Lung (tissue), 11 donors: ENCODE measurements at regions not wholly inside any gene's neighbourhood (a gene's known extent, or its start where the extent isn't known, plus 50 kb on each side); places are given as distances from the start of the nearest gene placed in this dataset.

Experiments used
- ATAC-seq: fragments of 200-7000 bp; cut with Tn5 transposase; one replicate; pipeline ENCODE4 v1.9.1; 2020; ENCODE audit warnings: moderate number of reproducible peaks; ENCODE audit not compliant: insufficient read depth, low FRiP score
- DNase-seq, 3 donors: peaks; one replicate each; pipeline ENCODE4 v3.0.0-alpha.2; 2013 to 2017
- H3K27ac ChIP-seq, 2 donors: one replicate each; pipeline ENCODE4 v1.5.1; 2013; ENCODE audit warnings: mild to moderate bottlenecking in 2 of 2, moderate library complexity in 2 of 2, control low read depth in 1 of 2, inconsistent platforms in 1 of 2, low read depth in 1 of 2, low read length in 1 of 2
- H3K27me3 ChIP-seq, 3 donors: one replicate each; pipeline ENCODE4 v1.5.1; 2013; ENCODE audit warnings: low read length in 2 of 3; ENCODE audit not compliant: control insufficient read depth in 3 of 3, insufficient read depth in 3 of 3
- H3K36me3 ChIP-seq, 4 donors: one replicate each; pipeline ENCODE4 v1.5.1; 2013; ENCODE audit warnings: low read length in 4 of 4, mild to moderate bottlenecking in 1 of 4, moderate library complexity in 1 of 4; ENCODE audit not compliant: control insufficient read depth in 4 of 4, insufficient read depth in 4 of 4
- H3K4me1 ChIP-seq, 5 donors: one replicate each; pipeline ENCODE4 v1.5.1; 2013; ENCODE audit warnings: low read length in 5 of 5, mild to moderate bottlenecking in 2 of 5, moderate library complexity in 1 of 5; ENCODE audit not compliant: control insufficient read depth in 5 of 5, insufficient read depth in 5 of 5
- H3K4me3 ChIP-seq: one replicate; pipeline ENCODE4 v1.5.1; 2013; ENCODE audit warnings: mild to moderate bottlenecking, control low read depth, moderate library complexity
- H3K9ac ChIP-seq, 2 donors: one replicate each; pipeline ENCODE4 v1.5.1; 2013; ENCODE audit warnings: low read length in 2 of 2, control low read depth in 1 of 2; ENCODE audit not compliant: insufficient read depth in 1 of 2
- H3K9me3 ChIP-seq, 4 donors: one replicate each; pipeline ENCODE4 v1.5.1; 2013; ENCODE audit warnings: low read length in 3 of 4, mild to moderate bottlenecking in 1 of 4, moderate library complexity in 1 of 4; ENCODE audit not compliant: control insufficient read depth in 4 of 4, insufficient read depth in 3 of 4
- WGBS, 2 donors: extraction: QIAGEN DNeasy Blood & Tissue Kit; methylation state at CpG; one replicate each; pipeline ENCODE4 v1.1.7; 2013; 5-methylcytosine and 5-hydroxymethylcytosine counted together
- TF ChIP-seq, protein P1 (sequence below): IDR thresholded peaks from 2 replicates; pipeline ENCODE4 v1.5.1; 2012; ENCODE audit warnings: mild to moderate bottlenecking; ENCODE audit errors: control extremely low read depth, extremely low read depth
- donor health status: control.
- donor health status: control.
- donor health status: Bipolar disorder and iron deficiency.
- donor health status: healthy.
- donor health status: DM: yes; HTN: yes; CAD: no.

DNA sequence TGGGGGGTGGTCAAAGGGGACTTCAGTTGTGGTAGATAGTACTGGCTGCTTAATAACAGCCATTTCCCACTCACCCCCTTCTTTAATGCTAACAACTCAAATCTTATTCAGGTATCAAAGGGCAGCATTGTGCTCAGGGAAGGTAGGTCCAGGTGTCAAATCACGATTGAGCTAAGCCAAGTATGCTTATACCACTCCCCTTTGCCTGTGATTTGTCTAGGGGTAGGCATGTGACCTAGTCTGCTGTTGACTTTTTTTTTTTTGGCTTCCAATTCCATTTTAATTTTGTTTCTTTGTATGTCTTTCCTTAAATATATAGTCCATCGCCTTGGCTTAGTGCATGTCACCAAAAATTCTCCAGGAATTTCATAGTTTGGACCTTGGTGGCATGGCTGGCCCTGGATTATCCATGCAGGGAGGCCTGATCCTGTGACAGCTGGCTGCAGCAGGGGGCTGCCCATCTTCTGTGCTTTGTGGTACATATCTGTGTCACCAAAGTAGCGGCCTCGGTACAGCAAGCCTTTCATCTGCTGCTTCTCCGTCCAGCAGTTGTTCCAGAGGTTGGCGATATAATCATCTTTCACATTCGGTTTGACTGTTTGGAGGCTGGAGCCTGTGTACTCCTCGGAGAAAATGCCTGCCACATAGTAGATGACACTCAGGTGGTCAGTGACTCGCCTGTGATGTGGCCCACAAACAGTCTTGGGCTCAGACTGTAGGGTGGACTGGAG, 68.1 kb upstream of the SPRED2 start:
- no peak for DNase-seq
- Histone ChIP-seq H3K27me3 (no peaks in the 10 kb centered on the region), H3K9me3 (no peaks in the 10 kb centered on the region), H3K4me1 (peaks cover 0 to 11% (median 0%) of the 10 kb centered on the region in 5 donors), H3K4me3 (no peak overlapping the region), H3K9ac (no peak overlapping the region), H3K27ac (no peak overlapping the region), H3K36me3 (no peaks in the 10 kb centered on the region)
- WGBS, 2 donors = 93 to 96% methylated on average over 9 of the region's 9 CpGs
- TF ChIP-seq, protein P1, sequence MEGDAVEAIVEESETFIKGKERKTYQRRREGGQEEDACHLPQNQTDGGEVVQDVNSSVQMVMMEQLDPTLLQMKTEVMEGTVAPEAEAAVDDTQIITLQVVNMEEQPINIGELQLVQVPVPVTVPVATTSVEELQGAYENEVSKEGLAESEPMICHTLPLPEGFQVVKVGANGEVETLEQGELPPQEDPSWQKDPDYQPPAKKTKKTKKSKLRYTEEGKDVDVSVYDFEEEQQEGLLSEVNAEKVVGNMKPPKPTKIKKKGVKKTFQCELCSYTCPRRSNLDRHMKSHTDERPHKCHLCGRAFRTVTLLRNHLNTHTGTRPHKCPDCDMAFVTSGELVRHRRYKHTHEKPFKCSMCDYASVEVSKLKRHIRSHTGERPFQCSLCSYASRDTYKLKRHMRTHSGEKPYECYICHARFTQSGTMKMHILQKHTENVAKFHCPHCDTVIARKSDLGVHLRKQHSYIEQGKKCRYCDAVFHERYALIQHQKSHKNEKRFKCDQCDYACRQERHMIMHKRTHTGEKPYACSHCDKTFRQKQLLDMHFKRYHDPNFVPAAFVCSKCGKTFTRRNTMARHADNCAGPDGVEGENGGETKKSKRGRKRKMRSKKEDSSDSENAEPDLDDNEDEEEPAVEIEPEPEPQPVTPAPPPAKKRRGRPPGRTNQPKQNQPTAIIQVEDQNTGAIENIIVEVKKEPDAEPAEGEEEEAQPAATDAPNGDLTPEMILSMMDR = no peak
- no peak for ATAC-seq

GRCh38 chr2:65499216-65499615, 66.8 kb upstream of the SPRED2 start:
- peaks cover 0 to 4% (median 0%) of the 10 kb centered on the region in 5 donors for H3K4me1 ChIP-seq
- H3K4me3 ChIP-seq = no peak overlapping the region
- no peaks in the 10 kb centered on the region for H3K27me3 ChIP-seq
- DNase-seq (no peak), ATAC-seq (no peak)
- WGBS, 2 donors = 12 to 28% methylated on average over 6 of the region's 6 CpGs
- no peaks in the 10 kb centered on the region for H3K36me3 ChIP-seq
- TF ChIP-seq, protein P1 = no peak
- H3K9me3 ChIP-seq = no peaks in the 10 kb centered on the region
- no peak overlapping the region for H3K9ac ChIP-seq
- H3K27ac ChIP-seq = no peak overlapping the region

- TF ChIP-seq, protein P1 = no peak
- Histone ChIP-seq H3K4me1 (no peaks in the 10 kb centered on the region), H3K27me3 (no peaks in the 10 kb centered on the region), H3K9ac (no peak overlapping the region), H3K27ac (no peak overlapping the region), H3K4me3 (no peak overlapping the region), H3K36me3 (no peaks in the 10 kb centered on the region), H3K9me3 (no peaks in the 10 kb centered on the region)
- DNase-seq (no peak), ATAC-seq (no peak)
- 89 to 96% methylated on average over 4 of the region's 4 CpGs for WGBS, 2 donors
Measured at GRCh38 chr2:65498396-65498795, 66.0 kb upstream of the SPRED2 start.
